H1 (cell line): ENCODE measurements at regions not wholly inside any gene's neighbourhood (a gene's known extent, or its start where the extent isn't known, plus 50 kb on each side); places are given as distances from the start of the nearest gene placed in this dataset.

Source experiments
- CTCF ChIA-PET: fragments of 300-600 bp; sonication (Branson Sonifier 250); formaldehyde crosslinking; loops from one replicate; lab custom pipeline; 2021; ENCODE audit not compliant: partially characterized antibody; lab: Charles Lee
- POLR2A ChIA-PET: fragments of 300-600 bp; sonication (Branson Sonifier 250); formaldehyde crosslinking; loops from one replicate; lab custom pipeline; 2021; ENCODE audit warnings: inconsistent platforms; ENCODE audit not compliant: partially characterized antibody; lab: Charles Lee
- DNase-seq, 2 experiments: peaks; one replicate each; pipeline versions ENCODE4 v3.0.0 to v3.0.0-alpha.2; 2010 to 2022; ENCODE audit warnings: low spot score in 2 of 2, low read depth in 1 of 2, mixed read lengths in 1 of 2
- FAIRE-seq: peaks from 2 replicates; lab custom pipeline; 2011; peaks lifted over from hg19 to GRCh38; lab: Jason Lieb, UNC
- H2AFZ ChIP-seq: 2 replicates; pipeline ENCODE4 v1.8.1; 2012; ENCODE audit warnings: low read length, inconsistent platforms
- H2AK5ac ChIP-seq: 2 replicates; pipeline ENCODE4 v1.6.1; 2013; ENCODE audit warnings: low read depth, low read length
- H2BK120ac ChIP-seq: replicated peaks from 2 replicates; pipeline ENCODE3; 2013; ENCODE audit warnings: low read depth, low read length, inconsistent platforms
- H2BK12ac ChIP-seq: 2 replicates; pipeline ENCODE4 v1.6.1; 2013; ENCODE audit warnings: low read depth, low read length
- H2BK15ac ChIP-seq: 2 replicates; pipeline ENCODE4 v1.6.1; 2013; ENCODE audit warnings: low read length
- H2BK20ac ChIP-seq: 2 replicates; pipeline ENCODE4 v1.6.1; 2013; ENCODE audit warnings: low read length
- H2BK5ac ChIP-seq: 2 replicates; pipeline ENCODE4 v1.6.1; 2013; ENCODE audit warnings: low read depth, low read length
- H3K14ac ChIP-seq: 2 replicates; pipeline ENCODE4 v1.6.1; 2013; ENCODE audit warnings: inconsistent platforms; ENCODE audit not compliant: insufficient read length
- H3K18ac ChIP-seq: 2 replicates; pipeline ENCODE4 v1.6.1; 2013; ENCODE audit warnings: low read length; ENCODE audit errors: extremely low read depth
- H3K23ac ChIP-seq: 2 replicates; pipeline ENCODE4 v1.6.1; 2013; ENCODE audit warnings: inconsistent platforms; ENCODE audit not compliant: insufficient read length
- H3K23me2 ChIP-seq: 2 replicates; pipeline ENCODE4 v1.6.1; 2013; ENCODE audit warnings: low read depth, low read length
- H3K27ac ChIP-seq: 2 replicates; pipeline ENCODE4 v1.6.1; 2011; ENCODE audit warnings: low read depth, low read length, inconsistent platforms
- H3K27me3 ChIP-seq, 4 experiments: replicated peaks in 1 of 4; 1 replicate in 1 of 4; 2 replicates in 3 of 4; pipeline versions ENCODE4 v1.6.1 to v1.8.1; 2011 to 2013; ENCODE audit warnings: low read length in 3 of 4, mild to moderate bottlenecking in 3 of 4, inconsistent platforms in 2 of 4, mixed read lengths in 2 of 4, moderate library complexity in 1 of 4; ENCODE audit not compliant: control insufficient read depth in 3 of 4, insufficient read depth in 3 of 4; ENCODE audit errors: extremely low read depth in 1 of 4
- H3K36me3 ChIP-seq, 4 experiments: 2 replicates each; pipeline versions ENCODE4 v1.6.1 to v1.8.1; 2011 to 2013; ENCODE audit warnings: mild to moderate bottlenecking in 4 of 4, low read length in 3 of 4, moderate library complexity in 2 of 4, control low read depth in 1 of 4, inconsistent platforms in 1 of 4; ENCODE audit not compliant: insufficient read depth in 4 of 4, control insufficient read depth in 2 of 4
- H3K4ac ChIP-seq: replicated peaks from 2 replicates; pipeline ENCODE3; 2013; ENCODE audit warnings: low read length, low read depth, mixed read lengths, inconsistent platforms; ENCODE audit not compliant: insufficient read length
- H3K4me1 ChIP-seq, 4 experiments: replicated peaks in 1 of 4; 1 replicate in 1 of 4; 2 replicates in 3 of 4; pipeline versions ENCODE4 v1.6.1 to v1.8.1; 2011 to 2013; ENCODE audit warnings: low read length in 3 of 4, inconsistent platforms in 2 of 4, mixed read lengths in 1 of 4; ENCODE audit not compliant: insufficient read depth in 4 of 4, control insufficient read depth in 3 of 4
- H3K4me2 ChIP-seq, 2 experiments: 2 replicates each; pipeline versions ENCODE4 v1.6.1 to v1.8.1; 2011 to 2013; ENCODE audit warnings: low read depth in 2 of 2, low read length in 2 of 2, control low read depth in 1 of 2, inconsistent platforms in 1 of 2, mild to moderate bottlenecking in 1 of 2; ENCODE audit not compliant: insufficient read depth in 1 of 2
- H3K4me3 ChIP-seq, 4 experiments: fragments of 200-600, 300-600 bp in 1 of 4; sonication (generic), shearing (Covaris generic), sonication (Bioruptor Twin) in 1 of 4; 2 replicates each; pipeline versions ENCODE4 v1.5.1 to v1.8.1; 2011 to 2016; ENCODE audit warnings: low read length in 4 of 4, low read depth in 3 of 4, control low read depth in 2 of 4, inconsistent platforms in 2 of 4, mild to moderate bottlenecking in 2 of 4, mixed read lengths in 1 of 4, moderate library complexity in 1 of 4; ENCODE audit not compliant: insufficient read depth in 2 of 4; ENCODE audit errors: extremely low read depth in 1 of 4
- H3K56ac ChIP-seq: replicated peaks from 2 replicates; pipeline ENCODE3; 2013; ENCODE audit warnings: low read depth, mild to moderate bottlenecking, mixed read lengths, low read length, inconsistent platforms; ENCODE audit not compliant: insufficient read length
- H3K79me1 ChIP-seq: 2 replicates; pipeline ENCODE4 v1.6.1; 2013; ENCODE audit warnings: low read depth, low read length, control low read depth
- H3K79me2 ChIP-seq, 2 experiments: 2 replicates each; pipeline versions ENCODE4 v1.6.1 to v1.8.1; 2012 to 2013; ENCODE audit warnings: low read length in 2 of 2, mild to moderate bottlenecking in 2 of 2, inconsistent platforms in 1 of 2; ENCODE audit not compliant: insufficient read depth in 2 of 2, control insufficient read depth in 1 of 2
- H3K9ac ChIP-seq, 4 experiments: replicated peaks in 1 of 4; 1 replicate in 1 of 4; 2 replicates in 3 of 4; pipeline versions ENCODE4 v1.6.1 to v1.8.1; 2011 to 2013; ENCODE audit warnings: low read depth in 3 of 4, low read length in 3 of 4, control low read depth in 2 of 4, mild to moderate bottlenecking in 2 of 4, moderate library complexity in 2 of 4, inconsistent platforms in 1 of 4; ENCODE audit errors: extremely low read depth in 1 of 4
- H3K9me3 ChIP-seq, 2 experiments: 2 replicates each; pipeline versions ENCODE4 v1.6.1 to v1.8.1; 2012 to 2013; ENCODE audit warnings: mild to moderate bottlenecking in 2 of 2, moderate library complexity in 2 of 2, control low read depth in 1 of 2, inconsistent platforms in 1 of 2, low read depth in 1 of 2, low read length in 1 of 2, mixed read lengths in 1 of 2; ENCODE audit not compliant: insufficient read depth in 2 of 2
- H4K20me1 ChIP-seq, 2 experiments: replicated peaks in 1 of 2; 2 replicates each; pipeline versions ENCODE3 to v1.8.1; 2011 to 2013; ENCODE audit warnings: inconsistent platforms in 2 of 2, low read length in 2 of 2, mild to moderate bottlenecking in 1 of 2; ENCODE audit not compliant: insufficient read depth in 2 of 2, control insufficient read depth in 1 of 2
- H4K5ac ChIP-seq: 2 replicates; pipeline ENCODE4 v1.6.1; 2013; ENCODE audit warnings: low read length, low read depth, mixed read lengths, inconsistent platforms; ENCODE audit not compliant: insufficient read length
- H4K8ac ChIP-seq: 2 replicates; pipeline ENCODE4 v1.8.0; 2013; ENCODE audit warnings: mild to moderate bottlenecking, moderate library complexity, low read length, inconsistent platforms; ENCODE audit not compliant: insufficient read depth; ENCODE audit errors: extremely low read depth
- H4K91ac ChIP-seq: replicated peaks from 2 replicates; pipeline ENCODE3; 2013; ENCODE audit warnings: low read length, mixed read lengths, inconsistent platforms; ENCODE audit not compliant: insufficient read length
- ASH2L ChIP-seq: fragments of 200-600, 300-600 bp; sonication (generic); IDR thresholded peaks from one replicate; pipeline ENCODE4 v1.7.1; 2017; ENCODE audit warnings: low read length
- BACH1 ChIP-seq: IDR thresholded peaks from 2 replicates; pipeline ENCODE4 v1.6.1; 2012; ENCODE audit warnings: low read length, improper control_type of control experiment
- BCL11A ChIP-seq, 2 experiments: IDR thresholded peaks; one replicate each; pipeline ENCODE4 v1.6.1; 2011; ENCODE audit warnings: low read depth in 2 of 2, low read length in 2 of 2, mild to moderate bottlenecking in 2 of 2
- CHD2 ChIP-seq: IDR thresholded peaks from 2 replicates; pipeline ENCODE4 v1.6.1; 2012; ENCODE audit warnings: low read length, improper control_type of control experiment
- CREB1 ChIP-seq: IDR thresholded peaks from 2 replicates; pipeline ENCODE4 v1.6.1; 2012; ENCODE audit warnings: inconsistent platforms
- KDM4A ChIP-seq: IDR thresholded peaks from one replicate; pipeline ENCODE4 v1.7.1; 2012; ENCODE audit warnings: low read depth, mild to moderate bottlenecking, moderate library complexity, low read length, inconsistent platforms; ENCODE audit not compliant: severe bottlenecking
- MAFK ChIP-seq: IDR thresholded peaks from 2 replicates; pipeline ENCODE4 v1.6.1; 2012; ENCODE audit warnings: low read depth, mild to moderate bottlenecking, improper control_type of control experiment, low read length
- NANOG ChIP-seq: IDR thresholded peaks from 2 replicates; pipeline ENCODE4 v1.6.1; 2011; ENCODE audit warnings: low read length, low read depth, mild to moderate bottlenecking, inconsistent platforms; ENCODE audit not compliant: insufficient read depth, poor library complexity, severe bottlenecking
- RAD21 ChIP-seq, 2 experiments: IDR thresholded peaks in 1 of 2; conservative IDR thresholded peaks in 1 of 2; 2 replicates each; pipeline ENCODE4 v1.6.1; 2011; ENCODE audit warnings: low read depth in 2 of 2, low read length in 2 of 2, improper control_type of control experiment in 1 of 2, inconsistent platforms in 1 of 2, mild to moderate bottlenecking in 1 of 2, moderate library complexity in 1 of 2
- RNF2 ChIP-seq: fragments of 200-900, 300-1000 bp; sonication (generic); IDR thresholded peaks from 2 replicates; pipeline ENCODE4 v1.7.1; 2016; ENCODE audit warnings: borderline replicate concordance, low read depth, mild to moderate bottlenecking, antibody characterized with exemption, low read length; ENCODE audit not compliant: poor library complexity, severe bottlenecking; ENCODE audit errors: missing control alignments
- SIRT6 ChIP-seq: IDR thresholded peaks from one replicate; pipeline ENCODE4 v1.7.1; 2012; ENCODE audit warnings: low read length, inconsistent platforms
- SP4 ChIP-seq: IDR thresholded peaks from 2 replicates; pipeline ENCODE4 v1.6.1; 2012; ENCODE audit warnings: low read length, inconsistent platforms
- SRF ChIP-seq: IDR thresholded peaks from 2 replicates; pipeline ENCODE4 v1.6.1; 2011; ENCODE audit warnings: mild to moderate bottlenecking, low read depth, low read length, moderate library complexity
- WGBS, 2 experiments: shearing (Covaris generic) in 1 of 2; methylation state at CpG; one replicate each; pipeline versions ENCODE4 v1.1.6 to v1.1.7; 2013 to 2015; ENCODE audit warnings: low lambda C conversion rate in 2 of 2, mixed read lengths in 2 of 2, inconsistent platforms in 1 of 2, low coverage in 1 of 2, missing lambda C conversion rate in 1 of 2; ENCODE audit not compliant: insufficient replicate concordance in 2 of 2, insufficient coverage in 1 of 2, insufficient read length in 1 of 2; ENCODE audit errors: extremely low coverage in 1 of 2, missing lambda C conversion rate in 1 of 2; 5-methylcytosine and 5-hydroxymethylcytosine counted together
- TF ChIP-seq, protein P1 (sequence below): IDR thresholded peaks from 2 replicates; pipeline ENCODE4 v1.6.1; 2012; ENCODE audit warnings: low read length, inconsistent platforms

DNA sequence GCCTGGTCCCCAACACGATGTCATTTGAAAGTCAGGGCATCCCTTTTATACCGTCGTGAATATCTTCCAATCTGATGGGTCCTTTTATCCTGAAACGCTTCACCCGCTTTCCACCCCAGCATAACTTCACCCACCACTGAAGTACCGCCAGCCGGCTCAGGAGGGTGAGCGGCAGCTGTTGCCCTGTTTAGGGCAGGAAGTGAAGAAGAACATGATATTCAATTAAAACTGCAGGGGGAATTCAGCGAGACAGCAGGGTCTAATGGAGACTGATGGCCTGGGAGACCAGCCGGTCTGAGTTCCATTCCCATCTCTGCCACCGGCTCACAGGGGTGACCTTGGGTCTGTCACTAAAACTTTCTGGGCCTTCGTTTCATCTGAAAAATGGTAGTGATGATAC is 68.2 kb upstream of the EGFLAM start:
- H3K4me2 ChIP-seq = no peak overlapping the region
- no peak overlapping the region for H3K4ac ChIP-seq
- no peak overlapping the region for H3K23ac ChIP-seq
- no peak overlapping the region for H3K9ac ChIP-seq
- no peaks in the 10 kb centered on the region for H3K79me1 ChIP-seq
- no peak overlapping the region for H4K5ac ChIP-seq
- H2AK5ac ChIP-seq = no peak overlapping the region
- H4K91ac ChIP-seq = no peak overlapping the region
- no peaks in the 10 kb centered on the region for H3K79me2 ChIP-seq
- DNase-seq = no peak
- ChIA-PET POLR2A (no interaction called here), CTCF (interaction anchor here (0.8 to 3.6 kb wide), 6 partner anchors 11 to 467 kb away, joined by 3 to 42 read pairs (median 9); no protein-coding TSS in a partner anchor)
- no peaks in the 10 kb centered on the region for H3K4me1 ChIP-seq
- no peak overlapping the region for H2BK20ac ChIP-seq
- H3K27me3 ChIP-seq = no peaks in the 10 kb centered on the region
- H3K9me3 ChIP-seq = no peaks in the 10 kb centered on the region
- no peak overlapping the region for H2BK12ac ChIP-seq
- no peak overlapping the region for H2BK5ac ChIP-seq
- H2AFZ ChIP-seq = no peak overlapping the region
- H4K20me1 ChIP-seq = no peaks in the 10 kb centered on the region
- FAIRE-seq = no peak
- H4K8ac ChIP-seq = no peak overlapping the region
- H3K27ac ChIP-seq = no peak overlapping the region
- no peak overlapping the region for H2BK120ac ChIP-seq
- no peak overlapping the region for H3K18ac ChIP-seq
- WGBS, 2 experiments = 92% methylated on average over 12 of the region's 12 CpGs; no CpG with 5 or more reads in 1 of the 2 experiments
- H3K23me2 ChIP-seq = no peaks in the 10 kb centered on the region
- no peak overlapping the region for H3K14ac ChIP-seq
- no peak overlapping the region for H2BK15ac ChIP-seq
- no peak overlapping the region for H3K56ac ChIP-seq
- H3K36me3 ChIP-seq = no peaks in the 10 kb centered on the region
- H3K4me3 ChIP-seq = no peak overlapping the region
- TF ChIP-seq SP4 (no peak), ASH2L (no peak), NANOG (no peak), KDM4A (no peak), CREB1 (no peak), BACH1 (no peak), BCL11A (IDR thresholded peaks at IDR 0.05; ENCODE audit: low read depth in 2 of 2, low read length in 2 of 2) (no peak), CHD2 (no peak), RAD21 (IDR thresholded peaks at IDR 0.05 in 1 of 2, conservative IDR thresholded peaks at IDR 0.05 in 1 of 2; ENCODE audit: low read depth in 2 of 2, low read length in 2 of 2) (no peak), MAFK (no peak), RNF2 (no peak), SRF (no peak), SIRT6 (no peak)
- TF ChIP-seq, protein P1, sequence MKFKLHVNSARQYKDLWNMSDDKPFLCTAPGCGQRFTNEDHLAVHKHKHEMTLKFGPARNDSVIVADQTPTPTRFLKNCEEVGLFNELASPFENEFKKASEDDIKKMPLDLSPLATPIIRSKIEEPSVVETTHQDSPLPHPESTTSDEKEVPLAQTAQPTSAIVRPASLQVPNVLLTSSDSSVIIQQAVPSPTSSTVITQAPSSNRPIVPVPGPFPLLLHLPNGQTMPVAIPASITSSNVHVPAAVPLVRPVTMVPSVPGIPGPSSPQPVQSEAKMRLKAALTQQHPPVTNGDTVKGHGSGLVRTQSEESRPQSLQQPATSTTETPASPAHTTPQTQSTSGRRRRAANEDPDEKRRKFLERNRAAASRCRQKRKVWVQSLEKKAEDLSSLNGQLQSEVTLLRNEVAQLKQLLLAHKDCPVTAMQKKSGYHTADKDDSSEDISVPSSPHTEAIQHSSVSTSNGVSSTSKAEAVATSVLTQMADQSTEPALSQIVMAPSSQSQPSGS = no peak
